H9 (cell line): ENCODE measurements at regions not wholly inside any gene's neighbourhood (a gene's known extent, or its start where the extent isn't known, plus 50 kb on each side); places are given as distances from the start of the nearest gene placed in this dataset.

Experiments used
- DNase-seq: peaks from one replicate; pipeline ENCODE4 v3.0.0-alpha.2; 2017
- H2AFZ ChIP-seq: one replicate; pipeline ENCODE4 v1.6.1; 2013; ENCODE audit warnings: mild to moderate bottlenecking, low read length, control low read depth, moderate library complexity
- H2AK5ac ChIP-seq: 2 replicates; pipeline ENCODE4 v1.6.1; 2013; ENCODE audit warnings: low read length, control low read depth, mixed read lengths; ENCODE audit not compliant: insufficient read length
- H2BK120ac ChIP-seq: one replicate; pipeline ENCODE4 v1.6.1; 2013; ENCODE audit warnings: low read depth, mild to moderate bottlenecking, low read length, control low read depth, inconsistent platforms; ENCODE audit not compliant: poor library complexity, severe bottlenecking
- H2BK12ac ChIP-seq: 2 replicates; pipeline ENCODE4 v1.6.1; 2013; ENCODE audit warnings: low read length, control low read depth, mixed read lengths, low read depth; ENCODE audit not compliant: insufficient read length
- H2BK15ac ChIP-seq: 2 replicates; pipeline ENCODE4 v1.6.1; 2013; ENCODE audit warnings: low read depth, low read length, control low read depth
- H2BK20ac ChIP-seq: one replicate; pipeline ENCODE4 v1.6.1; 2013; ENCODE audit warnings: low read depth, mild to moderate bottlenecking, low read length, control low read depth, inconsistent platforms; ENCODE audit not compliant: poor library complexity, severe bottlenecking
- H2BK5ac ChIP-seq: 2 replicates; pipeline ENCODE4 v1.6.1; 2013; ENCODE audit warnings: low read length, control low read depth, mixed read lengths; ENCODE audit not compliant: insufficient read length
- H3K14ac ChIP-seq: 2 replicates; pipeline ENCODE4 v1.6.1; 2013; ENCODE audit warnings: low read length, control low read depth; ENCODE audit not compliant: insufficient read depth
- H3K18ac ChIP-seq: 2 replicates; pipeline ENCODE4 v1.6.1; 2013; ENCODE audit warnings: low read depth, mild to moderate bottlenecking, mixed read lengths, low read length, control low read depth; ENCODE audit not compliant: insufficient read length
- H3K23ac ChIP-seq: 2 replicates; pipeline ENCODE4 v1.6.1; 2013; ENCODE audit warnings: low read length, control low read depth, mixed read lengths, low read depth; ENCODE audit not compliant: insufficient read length
- H3K23me2 ChIP-seq: 2 replicates; pipeline ENCODE4 v1.6.1; 2013; ENCODE audit warnings: low read depth, mild to moderate bottlenecking, mixed read lengths, low read length, control low read depth; ENCODE audit not compliant: insufficient read length, poor library complexity, severe bottlenecking
- H3K27ac ChIP-seq: 2 replicates; pipeline ENCODE4 v1.5.1; 2013; ENCODE audit warnings: low read length, control low read depth, mixed read lengths, low read depth; ENCODE audit not compliant: insufficient read length
- H3K27me3 ChIP-seq: 2 replicates; pipeline ENCODE4 v1.6.1; 2013; ENCODE audit warnings: low read length, control low read depth, inconsistent platforms; ENCODE audit not compliant: insufficient read depth
- H3K4ac ChIP-seq: 2 replicates; pipeline ENCODE4 v1.6.1; 2013; ENCODE audit warnings: low read depth, mild to moderate bottlenecking, control low read depth, inconsistent platforms, low read length, moderate library complexity
- H3K4me1 ChIP-seq: 2 replicates; pipeline ENCODE4 v1.6.1; 2013; ENCODE audit warnings: low read length, control low read depth, inconsistent platforms; ENCODE audit not compliant: insufficient read depth
- H3K4me2 ChIP-seq: 2 replicates; pipeline ENCODE4 v1.6.1; 2013; ENCODE audit warnings: low read length, control low read depth, mixed read lengths; ENCODE audit not compliant: insufficient read length, insufficient read depth
- H3K56ac ChIP-seq: 2 replicates; pipeline ENCODE4 v1.6.1; 2013; ENCODE audit warnings: low read depth, mild to moderate bottlenecking, mixed read lengths, low read length, control low read depth; ENCODE audit not compliant: insufficient read length
- H3K79me1 ChIP-seq: 2 replicates; pipeline ENCODE4 v1.6.1; 2013; ENCODE audit warnings: low read depth, mild to moderate bottlenecking, moderate library complexity, low read length, control low read depth, inconsistent platforms; ENCODE audit not compliant: insufficient read depth, poor library complexity, severe bottlenecking
- H3K79me2 ChIP-seq: 2 replicates; pipeline ENCODE4 v1.6.1; 2013; ENCODE audit warnings: low read length, control low read depth, inconsistent platforms; ENCODE audit not compliant: insufficient read depth
- H3K9ac ChIP-seq: 2 replicates; pipeline ENCODE4 v1.6.1; 2013; ENCODE audit warnings: low read length, control low read depth, mixed read lengths; ENCODE audit not compliant: insufficient read length; ENCODE audit errors: extremely low read depth
- H3K9me3 ChIP-seq: one replicate; pipeline ENCODE4 v1.6.1; 2013; ENCODE audit warnings: low read depth, low read length, inconsistent platforms; ENCODE audit not compliant: control insufficient read depth
- H3T11ph ChIP-seq: one replicate; pipeline ENCODE4 v1.6.1; 2013; ENCODE audit warnings: mild to moderate bottlenecking, low read length, control low read depth, inconsistent platforms
- H4K20me1 ChIP-seq: one replicate; pipeline ENCODE4 v1.6.1; 2013; ENCODE audit not compliant: control insufficient read depth, insufficient read length, insufficient read depth
- H4K5ac ChIP-seq: 2 replicates; pipeline ENCODE4 v1.6.1; 2013; ENCODE audit warnings: low read depth, mild to moderate bottlenecking, mixed read lengths, low read length, control low read depth; ENCODE audit not compliant: insufficient read length
- H4K8ac ChIP-seq: replicated peaks from 2 replicates; pipeline ENCODE4 v1.6.1; 2013; ENCODE audit warnings: low read length, control low read depth, mixed read lengths, low read depth; ENCODE audit not compliant: insufficient read length
- H4K91ac ChIP-seq: 2 replicates; pipeline ENCODE4 v1.6.1; 2013; ENCODE audit warnings: low read depth, mild to moderate bottlenecking, moderate library complexity, mixed read lengths, low read length, control low read depth; ENCODE audit not compliant: insufficient read length
- H3K27ac Mint-ChIP-seq, 3 experiments: 2 replicates in 2 of 3; 3 replicates in 1 of 3; pipeline ENCODE4 v1.8.0; 2020 to 2021; ENCODE audit warnings: mixed read lengths in 3 of 3, mild to moderate bottlenecking in 1 of 3, moderate library complexity in 1 of 3
- H3K27me3 Mint-ChIP-seq: 2 replicates; pipeline ENCODE4 v1.8.0; 2021; ENCODE audit warnings: low read depth, mild to moderate bottlenecking, moderate library complexity, mixed read lengths
- H3K36me3 Mint-ChIP-seq, 3 experiments: 2 replicates in 2 of 3; 3 replicates in 1 of 3; pipeline ENCODE4 v1.8.0; 2020 to 2021; ENCODE audit warnings: low read depth in 3 of 3, mixed read lengths in 3 of 3; ENCODE audit not compliant: insufficient read depth in 1 of 3
- H3K4me1 Mint-ChIP-seq, 2 experiments: 2 replicates each; pipeline ENCODE4 v1.8.0; 2020; ENCODE audit warnings: mixed read lengths in 2 of 2
- H3K4me3 Mint-ChIP-seq, 2 experiments: 2 replicates in 1 of 2; 3 replicates in 1 of 2; pipeline ENCODE4 v1.8.0; 2020 to 2021; ENCODE audit warnings: mild to moderate bottlenecking in 2 of 2, mixed read lengths in 2 of 2, moderate library complexity in 1 of 2
- H3K9me3 Mint-ChIP-seq, 2 experiments: 2 replicates in 1 of 2; 3 replicates in 1 of 2; pipeline ENCODE4 v1.8.0; 2020; ENCODE audit warnings: mild to moderate bottlenecking in 2 of 2, mixed read lengths in 2 of 2, moderate library complexity in 1 of 2
- WGBS: extraction: QIAGEN DNeasy Blood & Tissue Kit; methylation state at CpG from one replicate; pipeline ENCODE4 v1.1.7; 2013; ENCODE audit warnings: missing lambda C conversion rate, low lambda C conversion rate, mixed read lengths; ENCODE audit not compliant: insufficient read length; ENCODE audit errors: extremely low coverage; 5-methylcytosine and 5-hydroxymethylcytosine counted together
- TF ChIP-seq, protein P1 (sequence below): fragments of 200-600 bp; sonication (generic); conservative IDR thresholded peaks from 3 replicates; pipeline ENCODE4 v1.8.0; 2021; ENCODE audit warnings: antibody characterized with exemption, mild to moderate bottlenecking

GRCh38 chr10:23897861-23898260 is 311.1 kb upstream of the KIAA1217 start:
- H3K9me3 Mint-ChIP-seq, result no peaks in the 10 kb centered on the region; a peak in 3 of 5 replicates
- H2BK5ac ChIP-seq, result no peak overlapping the region

More at GRCh38 chr10:23897861-23898260, 311.1 kb upstream of the KIAA1217 start:
- no peak overlapping the region for H3K4me2 ChIP-seq
- no peak overlapping the region for H4K5ac ChIP-seq
- H2BK15ac ChIP-seq, result no peak overlapping the region
- no peak overlapping the region for H3K4me3 Mint-ChIP-seq
- DNase-seq, result no peak
- no peak overlapping the region for H4K8ac ChIP-seq
- no peak overlapping the region for H3T11ph ChIP-seq
- no peaks in the 10 kb centered on the region for H3K79me1 ChIP-seq
- no peak overlapping the region for H2BK20ac ChIP-seq
- no peaks in the 10 kb centered on the region for H4K20me1 ChIP-seq
- no peak overlapping the region for H3K27ac Mint-ChIP-seq
- H2AFZ ChIP-seq, result no peak overlapping the region
- H4K91ac ChIP-seq, result no peak overlapping the region
- H3K56ac ChIP-seq, result no peak overlapping the region
- no peaks in the 10 kb centered on the region; a peak in 1 of 7 replicates for H3K36me3 Mint-ChIP-seq
- no peak overlapping the region for H3K23ac ChIP-seq
- H3K4me1 ChIP-seq, result no peaks in the 10 kb centered on the region
- no peak overlapping the region for H3K9ac ChIP-seq
- no peak overlapping the region for H2AK5ac ChIP-seq
- H3K9me3 ChIP-seq, result no peaks in the 10 kb centered on the region
- H3K27ac ChIP-seq, result no peak overlapping the region
- H2BK12ac ChIP-seq, result no peak overlapping the region
- peaks cover 3% of the 10 kb centered on the region; the same call in 1 of the 2 replicates for H3K27me3 Mint-ChIP-seq
- no peaks in the 10 kb centered on the region for H3K79me2 ChIP-seq
- H3K14ac ChIP-seq, result no peak overlapping the region
- TF ChIP-seq, protein P1, sequence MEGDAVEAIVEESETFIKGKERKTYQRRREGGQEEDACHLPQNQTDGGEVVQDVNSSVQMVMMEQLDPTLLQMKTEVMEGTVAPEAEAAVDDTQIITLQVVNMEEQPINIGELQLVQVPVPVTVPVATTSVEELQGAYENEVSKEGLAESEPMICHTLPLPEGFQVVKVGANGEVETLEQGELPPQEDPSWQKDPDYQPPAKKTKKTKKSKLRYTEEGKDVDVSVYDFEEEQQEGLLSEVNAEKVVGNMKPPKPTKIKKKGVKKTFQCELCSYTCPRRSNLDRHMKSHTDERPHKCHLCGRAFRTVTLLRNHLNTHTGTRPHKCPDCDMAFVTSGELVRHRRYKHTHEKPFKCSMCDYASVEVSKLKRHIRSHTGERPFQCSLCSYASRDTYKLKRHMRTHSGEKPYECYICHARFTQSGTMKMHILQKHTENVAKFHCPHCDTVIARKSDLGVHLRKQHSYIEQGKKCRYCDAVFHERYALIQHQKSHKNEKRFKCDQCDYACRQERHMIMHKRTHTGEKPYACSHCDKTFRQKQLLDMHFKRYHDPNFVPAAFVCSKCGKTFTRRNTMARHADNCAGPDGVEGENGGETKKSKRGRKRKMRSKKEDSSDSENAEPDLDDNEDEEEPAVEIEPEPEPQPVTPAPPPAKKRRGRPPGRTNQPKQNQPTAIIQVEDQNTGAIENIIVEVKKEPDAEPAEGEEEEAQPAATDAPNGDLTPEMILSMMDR, result no peak
- H3K4me1 Mint-ChIP-seq, result no peaks in the 10 kb centered on the region
- H2BK120ac ChIP-seq, result no peak overlapping the region
- H3K27me3 ChIP-seq, result no peaks in the 10 kb centered on the region
- no peak overlapping the region for H3K4ac ChIP-seq
- no peak overlapping the region for H3K18ac ChIP-seq
- no CpG with 5 or more reads among the region's 3 CpGs for WGBS
- no peaks in the 10 kb centered on the region for H3K23me2 ChIP-seq
